ENCODE measurements at regions not wholly inside any gene's neighbourhood (a gene's known extent, or its start where the extent isn't known, plus 50 kb on each side); places are given as distances from the start of the nearest gene placed in this dataset.
A peak's percentile ranks its signal among the peaks of the same experiment; 100 is the strongest.

- no peaks in the 10 kb centered on the region for H3K4me1 ChIP-seq (replicated peaks in 1 of 4; ENCODE audit: control insufficient read depth in 3 of 4, insufficient read depth in 4 of 4, low read length in 3 of 4)
- no peak overlapping the region for H3K4ac ChIP-seq (replicated peaks; ENCODE audit: insufficient read length, low read depth, low read length)
- H4K8ac ChIP-seq (ENCODE audit: extremely low read depth, insufficient read depth, low read length) = no peak overlapping the region; the same call in 1 of the 2 replicates
- no peaks in the 10 kb centered on the region for H3K79me1 ChIP-seq (ENCODE audit: low read depth, low read length)
- no peaks in the 10 kb centered on the region for H3K23me2 ChIP-seq (ENCODE audit: low read depth, low read length)
- H2BK15ac ChIP-seq (ENCODE audit: low read length) = no peak overlapping the region; the same call in 1 of the 2 replicates
- no peak overlapping the region for H2BK120ac ChIP-seq (replicated peaks; ENCODE audit: low read depth, low read length)
- H2BK20ac ChIP-seq (ENCODE audit: low read length) = no peak overlapping the region
- WGBS, 2 experiments (ENCODE audit: extremely low coverage in 1 of 2, insufficient coverage in 1 of 2, insufficient read length in 1 of 2, insufficient replicate concordance in 2 of 2, low coverage in 1 of 2, low lambda C conversion rate in 2 of 2, missing lambda C conversion rate in 1 of 2) = 94% methylated on average over 2 of the region's 2 CpGs; no CpG with 5 or more reads in 1 of the 2 experiments
- no peak overlapping the region for H3K4me3 ChIP-seq (ENCODE audit: extremely low read depth in 1 of 4, insufficient read depth in 2 of 4, low read depth in 3 of 4, low read length in 4 of 4)
- no peak overlapping the region for H3K18ac ChIP-seq (ENCODE audit: extremely low read depth, low read length)
- no peak overlapping the region for H2BK5ac ChIP-seq (ENCODE audit: low read depth, low read length)
- peaks cover 0 to 3% (median 0%) of the 10 kb centered on the region in 4 experiments; a peak in 3 of 8 replicates for H3K36me3 ChIP-seq (ENCODE audit: control insufficient read depth in 2 of 4, insufficient read depth in 4 of 4, low read length in 3 of 4)
- no peak overlapping the region for H3K27ac ChIP-seq (ENCODE audit: low read depth, low read length)
- DNase-seq (ENCODE audit: low read depth in 1 of 2, low spot score in 2 of 2) (no peak), FAIRE-seq (no peak)
- H3K27me3 ChIP-seq (replicated peaks in 1 of 4; ENCODE audit: control insufficient read depth in 3 of 4, extremely low read depth in 1 of 4, insufficient read depth in 3 of 4, low read length in 3 of 4) = no peaks in the 10 kb centered on the region
- no peak for TF ChIP-seq TEAD4 (IDR thresholded peaks at IDR 0.05; ENCODE audit: low read depth, low read length)
- no peak for TF ChIP-seq SIRT6 (IDR thresholded peaks at IDR 0.05; ENCODE audit: low read length)
- no peak for TF ChIP-seq CTBP2 (IDR thresholded peaks at IDR 0.05; ENCODE audit: borderline replicate concordance, insufficient read depth, insufficient read length, low read length)
- TF ChIP-seq BACH1 (IDR thresholded peaks at IDR 0.05; ENCODE audit: low read length) = no peak
- TF ChIP-seq, protein P1, sequence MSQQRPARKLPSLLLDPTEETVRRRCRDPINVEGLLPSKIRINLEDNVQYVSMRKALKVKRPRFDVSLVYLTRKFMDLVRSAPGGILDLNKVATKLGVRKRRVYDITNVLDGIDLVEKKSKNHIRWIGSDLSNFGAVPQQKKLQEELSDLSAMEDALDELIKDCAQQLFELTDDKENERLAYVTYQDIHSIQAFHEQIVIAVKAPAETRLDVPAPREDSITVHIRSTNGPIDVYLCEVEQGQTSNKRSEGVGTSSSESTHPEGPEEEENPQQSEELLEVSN (IDR thresholded peaks at IDR 0.05) = no peak
- no peak overlapping the region for H3K9ac ChIP-seq (replicated peaks in 1 of 4; ENCODE audit: extremely low read depth in 1 of 4, low read depth in 3 of 4, low read length in 3 of 4)
- no peak overlapping the region for H3K14ac ChIP-seq (ENCODE audit: insufficient read length)
- H3K4me2 ChIP-seq (ENCODE audit: insufficient read depth in 1 of 2, low read depth in 2 of 2, low read length in 2 of 2) = no peak overlapping the region
- no peak overlapping the region for H4K5ac ChIP-seq (ENCODE audit: insufficient read length, low read depth, low read length)
- POLR2A ChIA-PET (ENCODE audit: partially characterized antibody) = no interaction called here
- H2AK5ac ChIP-seq (ENCODE audit: low read depth, low read length) = no peak overlapping the region
- H2AFZ ChIP-seq (ENCODE audit: low read length) = no peak overlapping the region
- H4K20me1 ChIP-seq (replicated peaks in 1 of 2; ENCODE audit: control insufficient read depth in 1 of 2, insufficient read depth in 2 of 2, low read length in 2 of 2) = no peaks in the 10 kb centered on the region
- 0 out of 2 replicates have a peak overlapping the region, but pooled peaks have one; percentile 27 for H2BK12ac ChIP-seq (ENCODE audit: low read depth, low read length)
- no peak overlapping the region for H3K56ac ChIP-seq (replicated peaks; ENCODE audit: insufficient read length, low read depth, low read length)
- H3K9me3 ChIP-seq (ENCODE audit: insufficient read depth in 2 of 2, low read depth in 1 of 2, low read length in 1 of 2) = peaks cover 21 to 23% of the 10 kb centered on the region in 2 experiments
- no peaks in the 10 kb centered on the region for H3K79me2 ChIP-seq (ENCODE audit: control insufficient read depth in 1 of 2, insufficient read depth in 2 of 2, low read length in 2 of 2)
- H4K91ac ChIP-seq (replicated peaks; ENCODE audit: insufficient read length, low read length) = no peak overlapping the region
- H3K23ac ChIP-seq (ENCODE audit: insufficient read length) = no peak overlapping the region
- CTCF ChIA-PET (ENCODE audit: partially characterized antibody) = interaction anchor here (0.6 to 1.7 kb wide), 3 partner anchors 10 to 49 kb away, joined by 3 to 4 read pairs (median 3); no protein-coding TSS in a partner anchor
Observed at GRCh38 chr1:117261424-117261785, 50.7 kb upstream of the VTCN1 start.
